ENCODE measurements at regions not wholly inside any gene's neighbourhood (a gene's known extent, or its start where the extent isn't known, plus 50 kb on each side); places are given as distances from the start of the nearest gene placed in this dataset.

GRCh38 chr7:124403587-124403986 lies 362.0 kb downstream of the GPR37 start:
- TF ChIP-seq CTCF (IDR thresholded peaks at IDR 0.05; ENCODE audit: borderline replicate concordance, extremely low read depth, low read length, poor library complexity, severe bottlenecking) (no peak), EZH2 (IDR thresholded peaks at IDR 0.05; ENCODE audit: borderline replicate concordance, low read depth, low read length, severe bottlenecking) (no peak)
